ENCODE measurements at regions not wholly inside any gene's neighbourhood (a gene's known extent, or its start where the extent isn't known, plus 50 kb on each side); places are given as distances from the start of the nearest gene placed in this dataset.

DNA sequence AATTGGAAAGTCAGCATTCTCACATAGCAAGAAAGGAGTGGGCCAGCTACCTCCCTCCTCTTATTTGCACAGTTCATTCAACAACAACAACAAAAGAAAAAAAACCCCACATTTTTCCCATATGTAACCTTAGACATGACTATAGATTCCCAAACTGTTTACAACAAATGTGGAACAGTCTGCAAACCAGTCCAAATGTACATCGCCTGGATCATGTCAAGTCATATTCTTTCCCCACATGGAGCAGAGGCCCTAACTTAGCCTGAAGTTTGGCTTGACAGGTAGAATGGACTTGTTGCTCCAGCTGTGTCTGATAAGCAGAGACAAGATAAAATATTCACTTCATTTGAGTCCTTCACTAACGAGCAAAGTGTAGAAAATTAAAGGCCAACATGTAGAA lies 81.7 kb upstream of the COL24A1 start:
- Histone ChIP-seq H3K9ac (ENCODE audit: low read length) (no peak overlapping the region), H3K4me1 (ENCODE audit: control insufficient read depth in 1 of 2, insufficient read depth in 2 of 2, low read length in 2 of 2) (no peaks in the 10 kb centered on the region), H3K36me3 (ENCODE audit: control insufficient read depth in 1 of 2, insufficient read depth in 2 of 2, low read length in 2 of 2) (no peaks in the 10 kb centered on the region), H3K9me2 (ENCODE audit: insufficient read depth) (no peaks in the 10 kb centered on the region), H3K79me2 (ENCODE audit: insufficient read depth, low read length) (no peaks in the 10 kb centered on the region), H3K27ac (ENCODE audit: low read depth, low read length) (no peak overlapping the region), H4K20me1 (ENCODE audit: insufficient read depth) (no peaks in the 10 kb centered on the region), H3K4me3 (replicated peaks in 1 of 2; ENCODE audit: low read depth in 1 of 2, low read length in 2 of 2) (no peak overlapping the region), H3K27me3 (ENCODE audit: insufficient read depth, low read length) (no peaks in the 10 kb centered on the region), H3K4me2 (ENCODE audit: low read length) (no peak overlapping the region), H3K9me3 (ENCODE audit: control insufficient read depth in 1 of 2, insufficient read depth in 1 of 2, low read depth in 1 of 2, low read length in 2 of 2) (no peaks in the 10 kb centered on the region; a peak in 1 of 4 replicates), H2AFZ (ENCODE audit: low read depth, low read length, poor library complexity, severe bottlenecking) (no peak overlapping the region)
- no peak for ATAC-seq
- ChIA-PET CTCF (no interaction called here), POLR2A (no interaction called here), RAD21 (ENCODE audit: low non-redundant PET in 1 of 2, low total read pairs in 2 of 2, uncharacterized antibody in 2 of 2, unreplicated experiment in 2 of 2) (no interaction called here)
- BruUV-seq (replicated peaks) = no TSS peak
- intact Hi-C loops (cut with micrococcal nuclease) = no loop called here
- no peak for TF ChIP-seq SRF (IDR thresholded peaks at IDR 0.05; ENCODE audit: low read depth)
- no peak for TF ChIP-seq FOSL1 (IDR thresholded peaks at IDR 0.05; ENCODE audit: low read depth)
- TF ChIP-seq RAD21 (IDR thresholded peaks at IDR 0.05; ENCODE audit: low read depth) = no peak
- TF ChIP-seq CEBPB (IDR thresholded peaks at IDR 0.05; ENCODE audit: low read depth) = no peak
- no peak for TF ChIP-seq SP1 (IDR thresholded peaks at IDR 0.05; ENCODE audit: low read depth)
- no peak for DNase-seq (ENCODE audit: low read depth, low spot score)

DNA sequence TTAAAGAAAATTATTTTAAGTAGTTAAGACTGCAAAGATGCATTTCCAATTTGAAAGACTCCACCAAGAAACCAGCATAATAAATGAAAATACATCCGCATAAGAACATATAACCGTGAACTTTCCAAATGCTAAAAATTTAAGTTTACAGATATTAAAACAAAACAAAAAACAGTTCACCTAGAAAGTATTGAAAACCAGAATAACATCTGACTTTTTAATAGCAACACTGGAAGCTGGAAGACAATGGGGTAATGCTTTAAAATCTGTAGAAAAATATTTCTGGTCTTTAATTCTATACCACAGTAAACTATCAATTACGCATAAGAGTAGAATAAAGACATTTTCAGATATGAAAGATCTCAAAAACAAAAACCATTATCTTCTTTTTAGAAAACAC lies 79.3 kb upstream of the COL24A1 start:
- Histone ChIP-seq H3K27me3 (ENCODE audit: insufficient read depth, low read length) (no peaks in the 10 kb centered on the region), H3K4me2 (ENCODE audit: low read length) (no peak overlapping the region), H4K20me1 (ENCODE audit: insufficient read depth) (no peaks in the 10 kb centered on the region), H3K4me3 (replicated peaks in 1 of 2; ENCODE audit: low read depth in 1 of 2, low read length in 2 of 2) (no peak overlapping the region), H3K79me2 (ENCODE audit: insufficient read depth, low read length) (no peaks in the 10 kb centered on the region), H3K4me1 (ENCODE audit: control insufficient read depth in 1 of 2, insufficient read depth in 2 of 2, low read length in 2 of 2) (no peaks in the 10 kb centered on the region), H3K9me2 (ENCODE audit: insufficient read depth) (no peaks in the 10 kb centered on the region), H2AFZ (ENCODE audit: low read depth, low read length, poor library complexity, severe bottlenecking) (no peak overlapping the region), H3K9ac (ENCODE audit: low read length) (no peak overlapping the region), H3K27ac (ENCODE audit: low read depth, low read length) (no peak overlapping the region), H3K36me3 (ENCODE audit: control insufficient read depth in 1 of 2, insufficient read depth in 2 of 2, low read length in 2 of 2) (no peaks in the 10 kb centered on the region), H3K9me3 (ENCODE audit: control insufficient read depth in 1 of 2, insufficient read depth in 1 of 2, low read depth in 1 of 2, low read length in 2 of 2) (no peaks in the 10 kb centered on the region; a peak in 1 of 4 replicates)
- ATAC-seq (no peak), DNase-seq (ENCODE audit: low read depth, low spot score) (no peak)
- BruUV-seq (replicated peaks) = no TSS peak
- ChIA-PET RAD21 (ENCODE audit: low non-redundant PET in 1 of 2, low total read pairs in 2 of 2, uncharacterized antibody in 2 of 2, unreplicated experiment in 2 of 2) (no interaction called here), CTCF (no interaction called here), POLR2A (no interaction called here)
- intact Hi-C loops (cut with micrococcal nuclease) = no loop called here
- TF ChIP-seq ELF1 (IDR thresholded peaks at IDR 0.05; ENCODE audit: borderline replicate concordance, low read depth) = no peak
- TF ChIP-seq, protein P1, sequence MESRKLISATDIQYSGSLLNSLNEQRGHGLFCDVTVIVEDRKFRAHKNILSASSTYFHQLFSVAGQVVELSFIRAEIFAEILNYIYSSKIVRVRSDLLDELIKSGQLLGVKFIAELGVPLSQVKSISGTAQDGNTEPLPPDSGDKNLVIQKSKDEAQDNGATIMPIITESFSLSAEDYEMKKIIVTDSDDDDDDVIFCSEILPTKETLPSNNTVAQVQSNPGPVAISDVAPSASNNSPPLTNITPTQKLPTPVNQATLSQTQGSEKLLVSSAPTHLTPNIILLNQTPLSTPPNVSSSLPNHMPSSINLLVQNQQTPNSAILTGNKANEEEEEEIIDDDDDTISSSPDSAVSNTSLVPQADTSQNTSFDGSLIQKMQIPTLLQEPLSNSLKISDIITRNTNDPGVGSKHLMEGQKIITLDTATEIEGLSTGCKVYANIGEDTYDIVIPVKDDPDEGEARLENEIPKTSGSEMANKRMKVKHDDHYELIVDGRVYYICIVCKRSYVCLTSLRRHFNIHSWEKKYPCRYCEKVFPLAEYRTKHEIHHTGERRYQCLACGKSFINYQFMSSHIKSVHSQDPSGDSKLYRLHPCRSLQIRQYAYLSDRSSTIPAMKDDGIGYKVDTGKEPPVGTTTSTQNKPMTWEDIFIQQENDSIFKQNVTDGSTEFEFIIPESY (IDR thresholded peaks at IDR 0.05; ENCODE audit: extremely low read depth, insufficient replicate concordance, low read length) = no peak
- no peak for TF ChIP-seq POLR2AphosphoS5 (IDR thresholded peaks at IDR 0.05; ENCODE audit: low read depth, low read length)
- no peak for TF ChIP-seq EGR1 (IDR thresholded peaks at IDR 0.05; ENCODE audit: low read depth)
- no peak for TF ChIP-seq ZFX (IDR thresholded peaks at IDR 0.05)
- TF ChIP-seq CTCF (IDR thresholded peaks at IDR 0.05 in 2 of 3, conservative IDR thresholded peaks at IDR 0.05 in 1 of 3; ENCODE audit: borderline replicate concordance in 1 of 3, insufficient read depth in 1 of 3, low read depth in 2 of 3, low read length in 2 of 3) = no peak

All from HCT116 (cell line).